GF-D8 (cell line): ENCODE measurements at regions not wholly inside any gene's neighbourhood (a gene's known extent, or its start where the extent isn't known, plus 50 kb on each side); places are given as distances from the start of the nearest gene placed in this dataset.
"Not testable (repeated sequence)": the region's sequence is repeated elsewhere in the genome, so short reads cannot be mapped to it uniquely, and the experiment has no call there.

Experiments
- DNase-seq: peaks from one replicate; lab custom pipeline; 2025; lab: John Stamatoyannopoulos, UW

DNA sequence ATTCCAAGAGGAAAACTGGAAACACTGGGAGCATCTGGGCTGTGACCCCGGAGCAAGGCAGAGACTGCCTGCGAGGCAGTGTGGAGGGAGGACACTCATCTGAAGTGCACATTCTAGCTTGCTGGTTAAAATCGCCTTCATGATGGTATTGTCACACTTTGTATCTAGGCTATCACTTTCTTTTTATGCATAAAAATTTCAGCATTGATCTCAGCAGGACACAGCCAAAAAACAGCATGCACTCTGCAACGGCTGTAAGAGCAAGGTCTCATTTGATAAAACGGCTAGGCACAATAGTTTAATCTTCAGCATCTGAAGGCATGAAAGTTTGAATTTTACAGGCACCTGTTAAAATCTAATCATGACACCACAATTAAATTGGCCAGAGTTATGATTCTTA lies 110.8 kb upstream of the IRX1 start:
- DNase-seq: no peak

- no peak for DNase-seq
These were observed 114.5 kb upstream of the IRX1 start for GRCh38 chr5:3481175-3481574.

GRCh38 chr5:3475674-3476073 lies 120.0 kb upstream of the IRX1 start:
- no peak for DNase-seq

DNA sequence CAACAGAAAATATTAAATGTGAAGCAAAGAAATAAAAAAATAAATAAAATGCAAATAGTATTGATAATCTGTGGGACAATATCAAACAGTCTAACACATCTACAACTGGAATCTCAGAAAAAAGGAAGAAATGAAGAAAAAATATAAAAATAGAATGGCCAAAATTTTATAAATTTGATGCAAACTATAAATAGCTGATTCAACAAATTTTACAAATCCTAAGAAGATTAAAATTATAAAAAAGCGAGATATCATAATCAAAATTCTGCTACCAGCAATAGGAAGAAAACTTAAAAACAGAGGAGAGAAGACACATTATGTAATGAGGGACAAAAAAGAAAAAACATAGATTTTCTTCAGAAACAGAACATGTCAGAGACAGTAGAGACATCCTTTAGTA lies 129.2 kb upstream of the IRX1 start:
- DNase-seq: no peak

- DNase-seq: no peak
These were observed 135.2 kb upstream of the IRX1 start for GRCh38 chr5:3460416-3460815.

GRCh38 chr5:3456121-3456681 lies 139.4 kb upstream of the IRX1 start:
- DNase-seq: no peak

DNA sequence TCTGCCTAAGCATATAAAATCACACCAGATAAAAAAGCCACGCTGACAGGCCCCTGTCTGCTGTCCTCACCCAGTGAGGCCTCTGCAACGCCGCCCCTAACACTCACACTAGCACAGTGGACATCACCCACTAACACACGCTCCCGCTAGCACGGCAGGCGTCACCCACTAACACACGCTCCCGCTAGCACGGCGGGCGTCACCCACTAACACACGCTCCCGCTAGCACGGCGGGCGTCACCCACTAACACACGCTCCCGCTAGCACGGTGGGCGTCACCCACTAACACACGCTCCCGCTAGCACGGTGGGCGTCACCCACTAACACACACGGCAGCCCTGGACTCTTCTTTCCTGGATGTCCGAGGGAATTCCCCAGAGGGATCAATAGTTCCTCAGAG lies 141.6 kb upstream of the IRX1 start:
- not testable (repeated sequence) for DNase-seq

- DNase-seq: no peak
These were observed 143.0 kb upstream of the IRX1 start for GRCh38 chr5:3452622-3453021.

DNA sequence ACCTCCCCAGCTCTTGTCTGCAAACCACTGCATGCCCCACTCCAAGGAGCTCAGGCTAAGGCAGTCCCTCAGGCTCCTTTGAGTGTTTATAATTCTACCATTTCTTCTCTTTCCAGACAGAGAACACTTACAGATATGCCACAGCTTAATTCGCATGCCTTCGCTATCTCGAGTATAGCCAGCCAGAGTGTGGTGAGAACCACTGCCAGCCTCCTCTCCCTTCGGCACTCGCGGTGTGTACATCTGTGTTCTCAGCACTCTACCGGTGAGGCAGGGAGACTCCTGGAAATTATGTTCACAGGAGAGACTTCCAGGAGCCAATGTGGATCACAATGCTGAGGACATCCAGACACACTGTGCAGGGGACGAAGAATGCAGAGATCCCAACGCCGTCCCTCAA lies 143.7 kb upstream of the IRX1 start:
- DNase-seq: no peak

DNA sequence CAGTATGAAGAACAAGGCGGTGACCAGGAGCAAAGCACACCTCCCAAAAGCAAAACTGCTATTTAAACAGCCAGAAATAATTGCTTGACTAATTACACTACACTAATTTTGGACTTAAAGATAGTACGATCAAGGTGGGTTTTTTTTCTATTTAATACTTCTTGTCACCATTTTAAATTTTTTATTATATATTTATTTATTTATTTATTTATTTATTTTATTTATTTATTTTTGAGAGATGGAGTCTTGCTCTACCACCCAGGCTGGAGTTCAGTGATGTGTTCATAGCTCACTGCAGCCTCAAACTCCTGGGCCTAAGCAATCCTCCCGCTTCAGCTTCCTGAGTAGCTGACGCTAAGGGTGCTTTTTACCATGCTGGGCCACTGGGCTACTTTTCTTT lies 146.2 kb upstream of the IRX1 start:
- no peak for DNase-seq

DNA sequence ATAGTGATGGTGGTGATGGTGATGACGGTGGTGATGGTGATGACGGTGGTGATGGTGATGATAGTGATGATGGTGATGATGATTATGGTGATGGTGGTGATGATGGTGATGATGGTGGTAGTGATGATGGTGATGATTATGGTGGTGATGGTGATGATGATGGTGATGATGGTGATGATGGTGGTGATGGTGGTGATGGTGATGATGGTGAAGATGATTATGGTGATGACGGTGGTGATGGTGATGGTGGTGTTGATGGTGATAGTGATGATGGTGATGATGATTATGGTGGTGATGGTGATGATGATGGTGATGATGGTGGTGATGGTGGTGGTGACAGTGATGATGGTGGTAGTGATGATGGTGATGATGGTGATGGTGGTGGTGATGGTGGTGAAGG lies 149.2 kb upstream of the IRX1 start:
- no peak for DNase-seq

GRCh38 chr5:3445517-3445916 lies 150.1 kb upstream of the IRX1 start:
- DNase-seq: not testable (repeated sequence)

- no peak for DNase-seq
These were observed 163.5 kb upstream of the IRX1 start for GRCh38 chr5:3432135-3432534.

GRCh38 chr5:3430691-3431090 lies 164.9 kb upstream of the IRX1 start:
- no peak for DNase-seq

- DNase-seq: no peak
These were observed 165.7 kb upstream of the IRX1 start for GRCh38 chr5:3429962-3430361.

DNA sequence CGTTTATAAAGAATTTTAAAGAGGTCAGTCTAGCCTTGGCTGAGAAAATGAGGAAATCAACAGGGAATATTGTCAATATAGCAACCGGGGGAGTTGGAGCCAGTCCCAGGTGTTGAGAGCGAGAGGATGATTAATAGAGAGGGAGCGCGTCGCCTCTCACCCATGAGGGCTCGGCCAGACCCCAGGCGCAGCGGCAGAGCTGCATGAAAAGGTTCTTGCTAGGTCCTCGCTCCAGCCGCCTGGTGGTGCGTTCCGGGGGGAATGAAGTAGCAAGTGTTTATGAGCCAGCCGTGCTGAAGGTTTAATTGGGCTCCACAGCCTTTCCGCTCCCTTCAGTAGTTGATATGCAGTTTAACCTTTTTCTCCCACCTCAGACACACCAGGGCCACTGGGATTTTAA lies 167.3 kb upstream of the IRX1 start:
- no peak for DNase-seq

DNA sequence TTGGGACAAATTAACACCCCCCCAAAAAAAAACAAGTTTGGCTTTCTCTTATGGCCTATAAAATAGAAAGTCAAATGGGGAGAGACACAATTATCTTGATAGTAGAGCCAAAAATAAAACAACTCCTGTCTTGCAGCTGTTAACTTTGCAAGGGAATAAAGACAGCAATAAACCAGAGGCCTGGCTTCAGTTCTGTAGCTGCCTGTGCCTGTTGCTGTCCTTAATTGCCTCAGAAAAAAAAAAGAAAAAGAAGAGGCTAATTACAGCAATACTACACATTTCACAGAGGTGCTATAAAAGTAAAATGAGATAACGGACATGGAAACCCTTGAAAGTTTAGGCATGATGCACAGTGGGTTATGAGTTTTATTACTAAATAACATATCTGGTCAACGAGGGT lies 170.7 kb upstream of the IRX1 start:
- no peak for DNase-seq

DNA sequence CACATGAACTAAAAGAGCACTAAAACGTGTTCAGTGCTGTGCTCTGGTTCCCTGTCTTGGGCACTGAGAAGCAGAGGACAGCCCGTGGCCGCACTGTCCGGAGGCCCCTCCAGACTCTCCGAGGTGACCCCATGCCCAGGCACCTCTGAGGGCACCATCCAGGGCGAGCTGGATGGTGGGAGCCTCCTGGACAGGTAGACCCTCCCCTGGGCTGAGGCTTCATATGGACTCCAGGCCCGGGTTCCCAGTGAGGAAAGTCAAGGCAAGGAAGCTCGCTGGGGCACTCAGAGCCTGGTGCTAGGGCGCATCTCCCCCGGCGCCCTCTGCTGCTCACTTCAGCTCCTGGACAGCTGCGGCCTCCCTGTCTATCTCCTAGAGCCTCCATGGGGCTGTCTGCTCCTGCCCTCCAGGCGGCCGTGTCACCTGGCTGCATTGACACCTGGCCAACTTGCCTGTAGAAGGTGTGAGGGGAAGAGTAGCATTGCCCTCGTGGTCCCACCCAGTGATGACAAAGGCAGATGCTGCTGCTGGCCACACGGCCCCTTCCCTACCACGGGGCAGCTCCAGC lies 178.2 kb upstream of the IRX1 start:
- DNase-seq: no peak

GRCh38 chr5:3414371-3414770 lies 181.3 kb upstream of the IRX1 start:
- DNase-seq: no peak

DNA sequence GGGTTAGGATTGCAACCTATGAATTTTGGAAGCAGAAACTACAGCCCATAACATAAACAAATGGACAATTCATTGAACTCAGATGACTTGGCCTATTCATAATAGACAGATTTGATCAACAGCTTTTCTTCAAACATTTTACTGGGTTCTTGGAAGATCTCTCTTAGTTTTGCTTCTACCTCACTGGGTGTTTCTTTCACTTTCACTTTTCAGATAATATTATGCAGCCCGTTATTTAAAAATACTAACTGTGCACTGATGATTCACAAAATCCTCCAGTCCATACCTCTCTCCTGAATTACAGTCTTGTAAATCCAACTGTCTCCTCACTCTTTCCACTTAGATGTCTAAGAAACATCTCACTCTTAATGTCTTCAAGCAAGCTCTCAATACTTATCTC lies 183.5 kb upstream of the IRX1 start:
- DNase-seq: no peak

DNA sequence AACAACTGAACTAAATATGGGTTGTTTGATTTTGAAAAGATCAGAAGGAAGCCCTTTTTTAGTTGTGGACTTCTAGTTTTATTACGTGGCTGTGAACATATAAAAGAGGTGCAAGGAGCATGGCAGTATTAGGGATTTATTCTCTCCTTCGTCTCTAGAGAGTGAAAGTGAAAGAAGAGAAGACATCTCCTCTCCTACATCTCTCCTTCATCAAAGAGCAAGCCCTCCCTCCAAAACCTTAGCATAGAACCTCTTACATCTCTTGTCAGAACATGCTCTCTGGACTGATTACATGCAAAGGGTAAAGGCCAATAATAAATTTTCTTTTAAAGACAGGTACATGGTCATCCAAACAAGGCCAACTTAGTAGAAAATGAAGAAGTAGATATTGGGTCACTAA lies 184.3 kb upstream of the IRX1 start:
- no peak for DNase-seq

- no peak for DNase-seq
These were observed 194.0 kb upstream of the IRX1 start for GRCh38 chr5:3401635-3402034.

DNA sequence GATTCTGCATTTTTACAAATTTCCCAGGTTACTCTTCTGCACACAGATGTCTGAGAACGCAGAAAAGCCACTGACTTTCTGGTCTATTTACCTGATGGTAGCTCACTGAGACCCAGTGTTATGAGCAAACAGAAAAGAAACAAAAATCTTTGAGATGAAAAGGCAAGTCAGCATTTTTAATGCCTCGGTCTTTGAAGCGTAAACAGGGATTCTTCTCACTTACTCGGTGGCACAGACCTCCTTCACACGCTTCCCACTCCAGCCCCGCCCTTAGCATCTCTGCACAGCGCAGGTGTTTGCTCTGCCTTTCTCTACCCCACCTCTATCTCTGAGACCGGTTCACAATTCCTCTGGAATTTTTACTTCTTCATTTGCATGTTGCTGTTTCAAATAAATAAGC lies 195.0 kb upstream of the IRX1 start:
- DNase-seq: no peak

DNA sequence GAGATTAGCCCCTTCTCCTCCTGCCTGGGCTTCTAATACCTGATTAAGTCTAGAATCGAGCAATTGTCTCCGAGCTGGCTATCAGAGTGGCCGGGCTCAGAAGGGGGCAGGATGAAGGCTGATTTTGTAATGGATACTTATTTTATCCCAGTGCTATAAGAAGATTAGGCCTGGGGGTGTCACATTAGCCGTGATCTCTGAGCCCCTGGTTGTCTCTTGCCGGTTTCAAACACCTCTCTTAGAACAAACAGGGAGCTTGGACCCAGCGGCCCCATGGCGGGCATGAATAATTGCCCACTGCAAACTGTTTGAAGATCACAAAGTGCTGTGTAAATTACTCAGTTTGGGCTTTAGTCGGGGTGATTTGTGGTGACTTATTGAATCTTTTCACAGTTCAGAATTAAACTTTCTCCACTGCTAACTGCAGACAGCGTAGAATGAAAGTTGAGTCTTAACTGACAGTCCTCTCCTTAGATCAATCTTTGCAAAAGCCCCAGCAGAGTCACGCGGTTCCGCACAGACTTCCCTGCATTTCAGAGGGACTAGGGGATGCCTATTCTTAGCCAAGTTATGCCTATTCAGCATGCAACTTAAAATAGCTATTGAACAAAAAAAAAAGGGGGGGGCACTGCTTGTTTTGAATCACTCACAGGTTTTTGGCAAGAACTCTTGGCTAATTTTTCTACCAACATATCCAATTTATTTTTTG lies 200.6 kb upstream of the IRX1 start:
- DNase-seq: no peak
